Activated CD4-positive, alpha-beta T cell treated with anti-CD3 and anti-CD28 coated beads, Interleukin-2, amount 10 ng/mL, durations not matched to agents 24 days and 14 days (primary cell): ENCODE measurements at regions not wholly inside any gene's neighbourhood (a gene's known extent, or its start where the extent isn't known, plus 50 kb on each side); places are given as distances from the start of the nearest gene placed in this dataset.

Source experiments
- DNase-seq: peaks from one replicate; pipeline ENCODE4 v3.0.0; 2022
- H3K27ac Mint-ChIP-seq: one replicate; pipeline ENCODE4 v1.8.0; 2022; ENCODE audit warnings: mild to moderate bottlenecking, mixed read lengths
- H3K27me3 Mint-ChIP-seq: one replicate; pipeline ENCODE4 v1.8.0; 2022; ENCODE audit warnings: mixed read lengths
- H3K36me3 Mint-ChIP-seq: one replicate; pipeline ENCODE4 v1.8.0; 2022; ENCODE audit warnings: low read depth, mild to moderate bottlenecking, mixed read lengths
- H3K4me1 Mint-ChIP-seq: one replicate; pipeline ENCODE4 v1.8.0; 2021; ENCODE audit warnings: mixed read lengths
- H3K4me3 Mint-ChIP-seq: one replicate; pipeline ENCODE4 v1.8.0; 2022; ENCODE audit warnings: mild to moderate bottlenecking, moderate library complexity, mixed read lengths
- H3K9me3 Mint-ChIP-seq: one replicate; pipeline ENCODE4 v1.8.0; 2021; ENCODE audit warnings: mixed read lengths
- intact Hi-C: fragments of 100-400 bp; cut with micrococcal nuclease; formaldehyde crosslinking; loops from one replicate; pipeline ENCODE4 v1.15.1; 2023

DNA sequence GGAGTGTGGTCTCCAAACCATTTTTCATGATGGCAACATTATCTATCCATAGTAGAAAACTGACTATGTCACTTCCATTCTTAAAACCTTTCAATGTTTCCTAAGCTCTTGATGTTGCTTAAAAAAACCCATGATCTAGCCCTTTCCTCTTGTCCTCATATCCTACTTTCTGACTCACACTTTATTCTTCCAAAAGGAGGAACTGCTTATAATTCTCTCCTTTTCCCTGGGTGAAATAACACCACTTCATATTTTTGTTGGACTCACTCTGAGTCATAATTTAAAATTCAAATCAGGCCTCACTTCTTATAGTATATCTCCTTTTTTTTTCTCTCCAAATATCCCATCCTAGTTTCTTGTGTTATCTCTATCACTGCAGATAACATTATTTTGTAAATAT is 513.9 kb downstream of the MAN2A1 start:
- no peaks in the 10 kb centered on the region for H3K36me3 Mint-ChIP-seq
- H3K9me3 Mint-ChIP-seq = peaks cover 6% of the 10 kb centered on the region
- H3K27me3 Mint-ChIP-seq = no peaks in the 10 kb centered on the region
- H3K27ac Mint-ChIP-seq = no peak overlapping the region
- no peaks in the 10 kb centered on the region for H3K4me1 Mint-ChIP-seq
- H3K4me3 Mint-ChIP-seq = no peak overlapping the region
- no peak for DNase-seq
- intact Hi-C loops = no loop called here

DNA sequence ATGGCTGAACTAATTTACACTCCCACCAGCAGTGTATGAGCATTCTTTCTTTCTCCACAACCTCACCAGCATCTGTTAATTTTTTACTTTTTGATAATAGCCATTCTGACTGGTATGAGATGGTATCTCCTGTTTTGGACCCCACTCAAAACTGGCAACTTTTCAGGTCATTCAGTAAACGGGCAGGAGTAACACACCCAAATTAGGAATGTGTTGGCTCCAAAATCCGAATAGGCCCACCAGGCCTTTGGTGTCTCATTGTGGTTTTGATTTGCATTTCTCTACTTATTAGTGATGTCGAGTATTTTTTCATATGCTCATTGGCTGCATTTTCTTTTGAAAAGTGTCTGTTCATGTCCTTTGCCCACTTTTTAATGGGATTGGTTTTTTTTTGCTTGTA is 517.1 kb downstream of the TMEM232 start:
- Mint-ChIP-seq H3K36me3 (no peaks in the 10 kb centered on the region), H3K4me3 (no peak overlapping the region), H3K4me1 (no peaks in the 10 kb centered on the region), H3K9me3 (peaks cover 24% of the 10 kb centered on the region), H3K27ac (no peak overlapping the region), H3K27me3 (no peaks in the 10 kb centered on the region)
- intact Hi-C loops = no loop called here
- DNase-seq = no peak

DNA sequence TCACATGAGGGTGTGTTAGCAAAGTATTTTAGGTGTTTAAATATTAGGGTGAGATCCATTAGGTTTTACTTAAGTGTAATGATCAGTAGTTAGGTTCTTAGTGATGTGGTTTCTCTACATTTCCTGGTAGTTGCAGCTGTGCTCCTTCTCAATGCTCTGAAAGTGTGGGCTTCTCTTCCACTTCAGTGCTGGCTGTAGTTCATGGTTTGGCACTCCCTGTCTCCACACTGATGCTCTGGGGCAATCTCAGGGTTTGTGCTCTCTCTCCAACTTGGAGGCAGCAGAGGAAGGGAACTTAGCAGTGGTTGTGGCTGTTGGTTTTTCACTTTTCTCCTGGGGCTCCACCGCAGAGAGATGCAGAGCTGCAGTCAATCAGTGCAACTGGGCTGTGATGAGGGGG is 507.5 kb downstream of the TMEM232 start:
- Mint-ChIP-seq H3K4me1 (no peaks in the 10 kb centered on the region), H3K9me3 (peaks cover 22% of the 10 kb centered on the region)
- intact Hi-C loops = no loop called here

GRCh38 chr5:110219769-110220168 is 506.7 kb downstream of the TMEM232 start:
- intact Hi-C loops = no loop called here
- no peak for DNase-seq
- H3K36me3 Mint-ChIP-seq = no peaks in the 10 kb centered on the region
- H3K27ac Mint-ChIP-seq = no peak overlapping the region
- H3K4me1 Mint-ChIP-seq = no peaks in the 10 kb centered on the region
- no peaks in the 10 kb centered on the region for H3K27me3 Mint-ChIP-seq
- H3K9me3 Mint-ChIP-seq = peaks cover 22% of the 10 kb centered on the region
- no peak overlapping the region for H3K4me3 Mint-ChIP-seq

More for the DNA sequence above, 507.5 kb downstream of the TMEM232 start:
- Mint-ChIP-seq H3K4me3 (no peak overlapping the region), H3K36me3 (no peaks in the 10 kb centered on the region), H3K27me3 (no peaks in the 10 kb centered on the region), H3K27ac (no peak overlapping the region)
- DNase-seq = no peak

- H3K4me1 Mint-ChIP-seq = no peaks in the 10 kb centered on the region
- H3K4me3 Mint-ChIP-seq = no peak overlapping the region
- no peak overlapping the region for H3K27ac Mint-ChIP-seq
- peaks cover 17% of the 10 kb centered on the region for H3K9me3 Mint-ChIP-seq
- no peaks in the 10 kb centered on the region for H3K36me3 Mint-ChIP-seq
- no peaks in the 10 kb centered on the region for H3K27me3 Mint-ChIP-seq
- intact Hi-C loops = no loop called here
- no peak for DNase-seq
Measured at GRCh38 chr5:110221036-110221435, 505.4 kb downstream of the TMEM232 start.

GRCh38 chr5:110224050-110224449 is 502.4 kb downstream of the TMEM232 start:
- Mint-ChIP-seq H3K36me3 (no peaks in the 10 kb centered on the region), H3K27me3 (no peaks in the 10 kb centered on the region), H3K4me1 (no peaks in the 10 kb centered on the region), H3K27ac (no peak overlapping the region), H3K9me3 (peaks cover 17% of the 10 kb centered on the region), H3K4me3 (no peak overlapping the region)
- no peak for DNase-seq
- intact Hi-C loops = no loop called here

- intact Hi-C loops = no loop called here
- H3K27me3 Mint-ChIP-seq = no peaks in the 10 kb centered on the region
Measured at GRCh38 chr5:110225949-110226348, 500.5 kb downstream of the TMEM232 start.

GRCh38 chr5:110239786-110240185 is 486.7 kb downstream of the TMEM232 start:
- Mint-ChIP-seq H3K4me3 (no peak overlapping the region), H3K4me1 (no peaks in the 10 kb centered on the region), H3K27ac (no peak overlapping the region), H3K36me3 (no peaks in the 10 kb centered on the region), H3K9me3 (peaks cover 5% of the 10 kb centered on the region), H3K27me3 (no peaks in the 10 kb centered on the region)
- intact Hi-C loops = no loop called here
- no peak for DNase-seq

More at GRCh38 chr5:110225949-110226348, 500.5 kb downstream of the TMEM232 start:
- peaks cover 15% of the 10 kb centered on the region for H3K9me3 Mint-ChIP-seq
- H3K4me1 Mint-ChIP-seq = no peaks in the 10 kb centered on the region
- no peak overlapping the region for H3K27ac Mint-ChIP-seq
- H3K36me3 Mint-ChIP-seq = no peaks in the 10 kb centered on the region
- DNase-seq = no peak
- H3K4me3 Mint-ChIP-seq = no peak overlapping the region

- DNase-seq = no peak
- Mint-ChIP-seq H3K9me3 (peaks cover 5% of the 10 kb centered on the region), H3K4me1 (no peaks in the 10 kb centered on the region), H3K27ac (no peak overlapping the region), H3K27me3 (no peaks in the 10 kb centered on the region), H3K36me3 (no peaks in the 10 kb centered on the region), H3K4me3 (no peak overlapping the region)
- intact Hi-C loops = no loop called here
Measured at GRCh38 chr5:110242950-110243349, 483.5 kb downstream of the TMEM232 start.

DNA sequence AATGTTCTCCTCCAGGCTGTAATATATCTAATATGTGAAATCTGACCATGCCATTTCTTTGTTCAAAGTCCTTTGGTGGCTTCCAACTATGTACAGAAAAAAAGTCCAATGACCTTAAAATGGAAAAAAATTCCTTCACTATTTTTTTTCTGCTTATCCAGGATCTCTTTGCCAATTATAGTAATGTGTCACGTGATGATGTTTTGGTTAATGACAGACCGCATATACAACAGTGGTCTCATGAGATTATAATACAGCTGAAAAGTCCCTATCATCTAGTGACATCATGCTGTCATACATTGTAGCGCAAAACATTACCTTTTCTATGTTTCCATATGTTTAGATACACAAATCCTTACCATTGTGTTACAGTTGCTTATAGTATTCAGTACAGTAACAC is 477.6 kb downstream of the TMEM232 start:
- Mint-ChIP-seq H3K27ac (no peak overlapping the region), H3K4me1 (no peaks in the 10 kb centered on the region), H3K4me3 (no peak overlapping the region), H3K36me3 (no peaks in the 10 kb centered on the region), H3K27me3 (no peaks in the 10 kb centered on the region), H3K9me3 (no peaks in the 10 kb centered on the region)
- intact Hi-C loops = no loop called here
- no peak for DNase-seq

GRCh38 chr5:110250355-110250754 is 476.1 kb downstream of the TMEM232 start:
- intact Hi-C loops = no loop called here
- DNase-seq = no peak
- no peaks in the 10 kb centered on the region for H3K9me3 Mint-ChIP-seq
- no peaks in the 10 kb centered on the region for H3K36me3 Mint-ChIP-seq
- H3K27ac Mint-ChIP-seq = no peak overlapping the region
- H3K4me1 Mint-ChIP-seq = no peaks in the 10 kb centered on the region
- no peak overlapping the region for H3K4me3 Mint-ChIP-seq
- no peaks in the 10 kb centered on the region for H3K27me3 Mint-ChIP-seq

DNA sequence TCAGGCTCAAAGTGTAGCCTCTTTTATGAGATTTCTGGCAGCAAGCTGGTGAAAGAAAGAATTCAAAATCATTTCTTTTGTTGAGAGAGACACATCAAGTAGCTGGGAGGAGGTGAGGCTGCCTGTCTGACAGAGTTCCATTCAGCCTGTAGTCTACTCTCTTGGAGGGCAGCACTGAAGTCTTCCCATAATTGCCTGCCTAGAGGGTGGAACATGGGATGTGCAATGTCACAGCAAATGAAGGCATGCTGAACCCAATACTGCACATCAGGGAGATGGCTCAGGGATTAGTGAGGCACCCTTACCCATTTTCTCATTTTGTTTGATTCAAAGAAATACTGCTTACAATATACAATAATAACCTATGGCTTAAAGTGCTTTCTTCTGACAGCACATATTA is 475.7 kb downstream of the TMEM232 start:
- Mint-ChIP-seq H3K4me3 (no peak overlapping the region), H3K27ac (no peak overlapping the region), H3K36me3 (no peaks in the 10 kb centered on the region), H3K9me3 (no peaks in the 10 kb centered on the region), H3K27me3 (no peaks in the 10 kb centered on the region), H3K4me1 (no peaks in the 10 kb centered on the region)
- no peak for DNase-seq
- intact Hi-C loops = no loop called here

GRCh38 chr5:110251366-110251765 is 475.1 kb downstream of the TMEM232 start:
- Mint-ChIP-seq H3K27ac (no peak overlapping the region), H3K4me3 (no peak overlapping the region), H3K9me3 (no peaks in the 10 kb centered on the region), H3K27me3 (no peaks in the 10 kb centered on the region), H3K4me1 (no peaks in the 10 kb centered on the region), H3K36me3 (no peaks in the 10 kb centered on the region)
- intact Hi-C loops = no loop called here
- DNase-seq = no peak

DNA sequence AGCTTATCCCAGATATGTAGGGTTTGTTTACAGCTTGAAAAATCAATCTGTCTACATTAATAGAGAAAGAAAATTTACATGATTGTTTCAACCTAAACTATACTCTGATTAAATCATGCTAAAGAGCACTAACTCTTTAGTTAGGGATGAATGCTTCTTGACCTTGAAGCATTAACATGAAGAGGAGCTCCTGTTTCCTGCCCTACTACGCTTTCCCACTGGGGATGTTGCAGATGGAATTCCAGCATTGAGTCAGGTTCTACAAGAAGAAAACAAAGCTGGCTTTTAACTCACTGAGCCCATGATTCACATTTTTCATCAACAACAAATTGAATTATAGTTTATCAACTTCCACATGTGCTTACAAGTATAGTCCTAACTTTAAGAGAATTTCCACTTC is 471.3 kb downstream of the TMEM232 start:
- H3K27ac Mint-ChIP-seq = no peak overlapping the region
- H3K9me3 Mint-ChIP-seq = no peaks in the 10 kb centered on the region
- no peaks in the 10 kb centered on the region for H3K27me3 Mint-ChIP-seq
- H3K36me3 Mint-ChIP-seq = no peaks in the 10 kb centered on the region
- no peaks in the 10 kb centered on the region for H3K4me1 Mint-ChIP-seq
- H3K4me3 Mint-ChIP-seq = no peak overlapping the region
- no peak for DNase-seq
- intact Hi-C loops = no loop called here

DNA sequence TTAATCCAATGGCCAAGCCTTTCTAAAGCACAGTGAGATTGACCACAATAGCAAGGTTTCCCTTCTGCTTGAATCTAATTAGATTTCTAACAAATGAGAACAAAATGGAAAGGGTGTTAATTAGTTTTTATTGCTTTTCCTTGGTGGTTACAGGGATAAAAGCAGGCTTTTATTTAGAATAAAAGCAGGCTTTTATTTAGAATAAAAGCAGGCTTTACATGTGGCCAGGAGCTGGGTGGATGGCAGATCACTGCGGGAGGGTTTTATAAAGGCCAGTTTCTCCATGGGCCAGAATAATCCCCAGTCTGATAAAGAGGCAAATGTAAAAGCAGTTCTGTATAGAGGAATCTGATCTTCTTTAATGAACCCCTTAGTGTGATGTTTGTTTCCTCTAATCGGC is 470.2 kb downstream of the TMEM232 start:
- intact Hi-C loops = no loop called here

More for the DNA sequence above, 470.2 kb downstream of the TMEM232 start:
- no peak for DNase-seq
- H3K9me3 Mint-ChIP-seq = no peaks in the 10 kb centered on the region
- H3K27me3 Mint-ChIP-seq = no peaks in the 10 kb centered on the region
- H3K36me3 Mint-ChIP-seq = no peaks in the 10 kb centered on the region
- H3K4me3 Mint-ChIP-seq = no peak overlapping the region
- no peak overlapping the region for H3K27ac Mint-ChIP-seq
- no peaks in the 10 kb centered on the region for H3K4me1 Mint-ChIP-seq
